Heart left ventricle (tissue), 16 donors: ENCODE measurements at regions not wholly inside any gene's neighbourhood (a gene's known extent, or its start where the extent isn't known, plus 50 kb on each side); places are given as distances from the start of the nearest gene placed in this dataset.
"Not testable (repeated sequence)": the region's sequence is repeated elsewhere in the genome, so short reads cannot be mapped to it uniquely, and the experiment has no call there.

Experiments
- ATAC-seq, 4 donors: fragments of 200-7000 bp; cut with Tn5 transposase; one replicate each; pipeline ENCODE4 v1.9.1; 2020 to 2022; ENCODE audit warnings: moderate library complexity in 4 of 4, mild to moderate bottlenecking in 3 of 4, moderate number of reproducible peaks in 1 of 4
- DNase-seq, 5 donors: peaks; one replicate each; pipeline ENCODE4 v3.0.0-alpha.2; 2020
- H3K27ac ChIP-seq, 12 donors: fragments of 200-600 bp; sonication (generic) in 4 of 12; one replicate each; pipeline versions ENCODE4 v1.5.0 to v1.8.0; 2016 to 2022; ENCODE audit warnings: mild to moderate bottlenecking in 2 of 12
- H3K27me3 ChIP-seq, 9 donors: fragments of 200-600 bp; sonication (generic) in 2 of 9; one replicate each; pipeline versions ENCODE4 v1.5.1 to v1.8.0; 2016 to 2022; ENCODE audit warnings: mild to moderate bottlenecking in 3 of 9
- H3K36me3 ChIP-seq, 9 donors: fragments of 200-600 bp; sonication (generic) in 2 of 9; one replicate each; pipeline versions ENCODE4 v1.5.0 to v1.8.0; 2018 to 2022; ENCODE audit warnings: mild to moderate bottlenecking in 2 of 9
- H3K4me1 ChIP-seq, 12 donors: fragments of 200-600 bp; sonication (generic) in 4 of 12; one replicate each; pipeline versions ENCODE4 v1.5.0 to v1.8.0; 2016 to 2022; ENCODE audit warnings: mild to moderate bottlenecking in 3 of 12
- H3K4me3 ChIP-seq, 12 donors: fragments of 200-600 bp; sonication (generic) in 4 of 12; one replicate each; pipeline versions ENCODE4 v1.5.0 to v1.8.0; 2017 to 2022; ENCODE audit warnings: mild to moderate bottlenecking in 9 of 12, moderate library complexity in 4 of 12
- H3K9me3 ChIP-seq, 12 donors: fragments of 200-600 bp; sonication (generic) in 4 of 12; one replicate each; pipeline versions ENCODE4 v1.5.0 to v1.8.0; 2016 to 2022; ENCODE audit warnings: mild to moderate bottlenecking in 1 of 12
- CTCF ChIP-seq, 12 donors: fragments of 200-600 bp; sonication (generic) in 4 of 12; IDR thresholded peaks; one replicate each; pipeline versions ENCODE4 v1.5.0 to v1.8.0; 2018 to 2022; ENCODE audit warnings: antibody characterized with exemption in 12 of 12, mild to moderate bottlenecking in 5 of 12
- POLR2A ChIP-seq, 2 donors: fragments of 450-650 bp; IDR thresholded peaks; one replicate each; pipeline ENCODE4 v1.6.1; 2017; ENCODE audit warnings: antibody characterized with exemption in 2 of 2, mild to moderate bottlenecking in 2 of 2, moderate library complexity in 2 of 2
- WGBS, 4 donors: extraction: QIAGEN DNeasy Blood & Tissue Kit in 2 of 4; methylation state at CpG; one replicate each; pipeline versions ENCODE4 v1.1.5 to v1.1.7; 2013 to 2018; 5-methylcytosine and 5-hydroxymethylcytosine counted together
- intact Hi-C, 10 donors: fragments of 100-400 bp; cut with DNase I; formaldehyde crosslinking; loops; one replicate each; pipeline versions ENCODE4 v1.11.1 to v1.14.2; 2022
- donor health status: ischemic (EF 13 %, LVEDD 7.1; RV severe dilation, severe dysfunction).
- donor health status: healthy with polysubstance abuse.
- donor health status: DM: no; HTN: yes; CAD: no.
- donor health status: DM: no; HTN: no; CAD: no.
- donor health status: ischemic (EF 25% LVEDD 6.9; RV normal size, moderate dysfunction).
- donor health status: ischemic (EF 25% LVEDD 5.7; RV mildly dilated, moderate dysfunction).
- donor health status: healthy.
- donor health status: DM: yes; HTN: yes; CAD: no.
- donor health status: ischemic (EF 35%, LVEDD 5.7; RV mildly dilated, moderate dysfunction).
- donor health status: nonischemic (EF 11% LVEDD 7.7; RV severe dilation, severe dysfunction).
- donor health status: DM: yes; HTN: yes; CAD: no.
- donor health status: PGD.
- donor health status: ischemic (EF 29% LVEDD 5.4; RV normal size, mild dysfunction).
- donor health status: nonischemic (EF 23%, LVEDD 6.1; RV moderate dilation, normal function).

DNA sequence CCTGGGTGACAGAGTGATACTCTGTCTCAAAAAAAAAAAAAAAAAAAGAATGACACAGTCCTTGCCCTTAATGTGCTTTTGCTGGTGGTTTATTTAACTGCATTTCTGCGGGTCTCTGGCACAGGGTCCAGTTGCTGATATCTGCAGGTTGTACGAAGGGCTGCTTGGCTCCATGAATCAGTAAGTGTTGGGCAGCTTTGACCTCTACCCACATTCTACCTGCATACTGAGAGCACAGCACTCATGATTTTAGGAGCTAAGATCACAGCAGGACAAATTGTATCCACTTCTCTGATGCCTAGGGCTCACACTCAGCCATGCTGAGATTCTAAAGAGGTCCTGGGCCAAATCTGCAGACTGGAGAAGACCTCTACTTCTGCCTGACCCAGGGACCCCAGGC is 119.4 kb upstream of the MYCN start:
- intact Hi-C loops = no loop called here
- peaks cover 0 to 1% (median 0%) of the 10 kb centered on the region in 12 donors for H3K4me1 ChIP-seq
- WGBS, 4 donors = 90 to 96% (median 94%) methylated on average over 2 of the region's 2 CpGs
- H3K36me3 ChIP-seq = no peaks in the 10 kb centered on the region
- H3K9me3 ChIP-seq = no peaks in the 10 kb centered on the region
- no peak overlapping the region for H3K4me3 ChIP-seq
- H3K27ac ChIP-seq = no peak overlapping the region
- no peak for TF ChIP-seq CTCF (IDR thresholded peaks at IDR 0.05)
- no peak for TF ChIP-seq POLR2A (IDR thresholded peaks at IDR 0.05)
- ATAC-seq = no peak
- DNase-seq = no peak
- H3K27me3 ChIP-seq = peaks cover 0 to 5% (median 0%) of the 10 kb centered on the region in 9 donors

GRCh38 chr2:15822151-15823044 is 118.0 kb upstream of the MYCN start:
- Histone ChIP-seq H3K4me3 (no peak overlapping the region), H3K27me3 (peaks cover 0 to 5% (median 0%) of the 10 kb centered on the region in 9 donors)
- intact Hi-C loops = no loop called here

DNA sequence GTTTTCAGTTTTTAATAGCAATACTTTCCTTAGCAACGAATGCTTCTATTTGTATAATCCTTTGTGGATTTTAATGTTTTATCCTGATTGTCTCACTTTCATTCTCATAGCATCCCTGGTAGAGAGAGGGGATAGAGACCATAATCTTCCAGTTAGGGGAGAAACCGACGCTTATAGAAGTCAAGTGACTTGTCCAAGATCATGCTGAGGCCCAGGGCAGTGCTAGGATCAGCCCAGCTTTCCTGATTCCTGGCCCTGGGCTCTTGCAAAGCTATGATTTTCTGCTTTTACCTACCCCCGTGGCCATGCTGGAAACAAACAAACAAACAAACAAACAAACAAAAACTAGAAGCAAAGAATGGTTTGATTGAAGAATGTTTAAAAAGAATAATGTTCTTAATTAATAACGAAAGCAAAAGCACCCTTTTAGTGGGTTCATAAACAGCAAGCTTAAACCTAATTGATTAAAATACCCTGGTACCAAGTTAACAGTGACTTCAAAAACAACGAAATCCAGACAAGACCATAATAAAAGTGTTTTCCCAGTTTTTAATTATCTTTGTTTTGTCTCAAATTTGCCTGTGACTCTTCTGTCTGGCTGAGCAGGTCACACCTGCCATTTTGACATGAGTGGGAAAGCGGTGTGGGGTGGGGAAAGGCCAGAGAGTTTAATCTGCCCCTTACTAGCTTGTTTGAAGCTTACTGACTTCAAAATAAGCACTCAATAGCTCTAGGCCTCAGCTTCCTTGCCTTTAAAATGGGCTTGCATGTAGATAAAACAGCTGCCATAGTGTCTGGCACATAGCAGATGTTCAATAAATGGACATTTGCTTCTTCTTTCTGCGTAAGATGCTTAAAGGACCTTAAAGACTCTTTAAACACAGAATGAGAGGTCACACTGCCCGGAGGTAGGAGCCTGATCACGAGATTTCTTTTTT is 116.6 kb upstream of the MYCN start:
- intact Hi-C loops = no loop called here
- Histone ChIP-seq H3K27me3 (peaks cover 0 to 4% (median 0%) of the 10 kb centered on the region in 9 donors), H3K4me1 (peaks cover 0 to 6% (median 0%) of the 10 kb centered on the region in 12 donors), H3K4me3 (no peak overlapping the region), H3K36me3 (no peaks in the 10 kb centered on the region), H3K27ac (no peak overlapping the region), H3K9me3 (no peaks in the 10 kb centered on the region)
- DNase-seq = no peak
- ATAC-seq = no peak
- 80 to 88% (median 84%) methylated on average over 10 of the region's 10 CpGs for WGBS, 4 donors
- TF ChIP-seq POLR2A (IDR thresholded peaks at IDR 0.05) (no peak), CTCF (IDR thresholded peaks at IDR 0.05) (no peak)

More at GRCh38 chr2:15822151-15823044, 118.0 kb upstream of the MYCN start:
- ATAC-seq = no peak
- no peak overlapping the region for H3K27ac ChIP-seq
- TF ChIP-seq POLR2A (IDR thresholded peaks at IDR 0.05) (no peak), CTCF (IDR thresholded peaks at IDR 0.05) (no peak)
- 93 to 98% (median 97%) methylated on average over 9 of the region's 9 CpGs for WGBS, 4 donors
- H3K9me3 ChIP-seq = no peaks in the 10 kb centered on the region
- no peak for DNase-seq
- H3K36me3 ChIP-seq = no peaks in the 10 kb centered on the region
- H3K4me1 ChIP-seq = peaks cover 0 to 6% (median 0%) of the 10 kb centered on the region in 12 donors

DNA sequence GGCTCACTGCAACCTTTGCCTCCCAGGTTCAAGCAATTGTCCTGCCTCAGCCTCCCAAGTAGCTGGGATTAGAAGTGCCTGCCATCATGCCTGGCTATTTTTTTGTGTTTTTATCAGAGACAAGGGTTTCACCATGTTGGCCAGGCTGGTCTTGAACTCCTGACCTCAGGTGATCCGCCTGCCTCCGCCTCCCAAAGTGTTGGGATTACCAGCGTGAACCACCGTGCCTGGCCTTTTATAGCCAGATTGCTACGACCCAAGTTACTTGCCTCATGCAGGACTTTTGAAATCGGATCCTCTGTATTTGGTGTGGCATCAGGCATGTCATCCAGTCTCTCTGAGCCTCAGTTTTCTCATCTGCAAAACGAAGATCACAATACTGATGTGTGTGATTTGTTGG is 115.9 kb upstream of the MYCN start:
- 82 to 90% (median 87%) methylated on average over 7 of the region's 7 CpGs for WGBS, 4 donors

More for the DNA sequence above, 115.9 kb upstream of the MYCN start:
- H3K27ac ChIP-seq, H3K36me3 ChIP-seq, H3K4me1 ChIP-seq, ATAC-seq, H3K27me3 ChIP-seq, DNase-seq, intact Hi-C loops, H3K9me3 ChIP-seq, H3K4me3 ChIP-seq: not testable (repeated sequence)
